ENCODE measurements at regions not wholly inside any gene's neighbourhood (a gene's known extent, or its start where the extent isn't known, plus 50 kb on each side); places are given as distances from the start of the nearest gene placed in this dataset.

- no peak overlapping the region for H3K9ac ChIP-seq (ENCODE audit: low read depth, low read length)
- no peaks in the 10 kb centered on the region for H3K4me1 ChIP-seq (ENCODE audit: insufficient read depth, low read length)
- H3K36me3 ChIP-seq (ENCODE audit: insufficient read depth, low read length): no peaks in the 10 kb centered on the region
- H3K79me2 ChIP-seq (ENCODE audit: insufficient read depth, low read length): no peaks in the 10 kb centered on the region
- DNase-seq: no peak
- no peak overlapping the region for H3K27ac ChIP-seq (ENCODE audit: low read length)
- TF ChIP-seq CTCF (IDR thresholded peaks at IDR 0.05; ENCODE audit: borderline replicate concordance, extremely low read depth, low read length, poor library complexity, severe bottlenecking) (no peak), EZH2 (IDR thresholded peaks at IDR 0.05; ENCODE audit: borderline replicate concordance, low read depth, low read length, severe bottlenecking) (no peak)
- H3K27me3 ChIP-seq (ENCODE audit: insufficient read depth, low read length, poor library complexity): no peaks in the 10 kb centered on the region
- no peaks in the 10 kb centered on the region for H3K9me3 ChIP-seq (ENCODE audit: insufficient read depth, low read length, severe bottlenecking)
- no peaks in the 10 kb centered on the region for H4K20me1 ChIP-seq (ENCODE audit: insufficient read depth, low read length)
- H3K4me3 ChIP-seq (ENCODE audit: low read depth in 1 of 2, low read length in 2 of 2): no peak overlapping the region
- H2AFZ ChIP-seq (ENCODE audit: low read depth, low read length): no peak overlapping the region
- ATAC-seq (ENCODE audit: insufficient read depth, low read depth): no peak
- no peak overlapping the region for H3K4me2 ChIP-seq (ENCODE audit: insufficient read depth, low read length)
Observed at GRCh38 chr21:39086547-39086946, 96.7 kb downstream of the PSMG1 start.

GRCh38 chr21:39085843-39086405 lies 97.3 kb downstream of the PSMG1 start:
- no peak for TF ChIP-seq EZH2 (IDR thresholded peaks at IDR 0.05; ENCODE audit: borderline replicate concordance, low read depth, low read length, severe bottlenecking)
- no peak for TF ChIP-seq CTCF (IDR thresholded peaks at IDR 0.05; ENCODE audit: borderline replicate concordance, extremely low read depth, low read length, poor library complexity, severe bottlenecking)
- H3K36me3 ChIP-seq (ENCODE audit: insufficient read depth, low read length): no peaks in the 10 kb centered on the region
- H3K79me2 ChIP-seq (ENCODE audit: insufficient read depth, low read length): no peaks in the 10 kb centered on the region
- no peak overlapping the region for H3K4me2 ChIP-seq (ENCODE audit: insufficient read depth, low read length)
- H3K4me1 ChIP-seq (ENCODE audit: insufficient read depth, low read length): no peaks in the 10 kb centered on the region
- H3K9ac ChIP-seq (ENCODE audit: low read depth, low read length): no peak overlapping the region
- no peak for ATAC-seq (ENCODE audit: insufficient read depth, low read depth)
- H3K27me3 ChIP-seq (ENCODE audit: insufficient read depth, low read length, poor library complexity): no peaks in the 10 kb centered on the region
- H3K9me3 ChIP-seq (ENCODE audit: insufficient read depth, low read length, severe bottlenecking): no peaks in the 10 kb centered on the region
- DNase-seq: no peak
- H4K20me1 ChIP-seq (ENCODE audit: insufficient read depth, low read length): no peaks in the 10 kb centered on the region
- no peak overlapping the region for H3K4me3 ChIP-seq (ENCODE audit: low read depth in 1 of 2, low read length in 2 of 2)
- H2AFZ ChIP-seq (ENCODE audit: low read depth, low read length): no peak overlapping the region
- no peak overlapping the region for H3K27ac ChIP-seq (ENCODE audit: low read length)

- Histone ChIP-seq H3K4me3 (ENCODE audit: low read depth in 1 of 2, low read length in 2 of 2) (no peak overlapping the region), H4K20me1 (ENCODE audit: insufficient read depth, low read length) (no peaks in the 10 kb centered on the region), H3K9ac (ENCODE audit: low read depth, low read length) (no peak overlapping the region), H3K9me3 (ENCODE audit: insufficient read depth, low read length, severe bottlenecking) (no peaks in the 10 kb centered on the region), H2AFZ (ENCODE audit: low read depth, low read length) (no peak overlapping the region), H3K4me1 (ENCODE audit: insufficient read depth, low read length) (no peaks in the 10 kb centered on the region), H3K27me3 (ENCODE audit: insufficient read depth, low read length, poor library complexity) (no peaks in the 10 kb centered on the region), H3K36me3 (ENCODE audit: insufficient read depth, low read length) (no peaks in the 10 kb centered on the region), H3K4me2 (ENCODE audit: insufficient read depth, low read length) (no peak overlapping the region), H3K27ac (ENCODE audit: low read length) (no peak overlapping the region), H3K79me2 (ENCODE audit: insufficient read depth, low read length) (no peaks in the 10 kb centered on the region)
- DNase-seq (no peak), ATAC-seq (ENCODE audit: insufficient read depth, low read depth) (no peak)
- TF ChIP-seq CTCF (IDR thresholded peaks at IDR 0.05; ENCODE audit: borderline replicate concordance, extremely low read depth, low read length, poor library complexity, severe bottlenecking): no peak
- no peak for TF ChIP-seq EZH2 (IDR thresholded peaks at IDR 0.05; ENCODE audit: borderline replicate concordance, low read depth, low read length, severe bottlenecking)
Observed at GRCh38 chr21:39084979-39085729, 98.1 kb downstream of the PSMG1 start.
